DOHH2 (cell line): ENCODE measurements at regions not wholly inside any gene's neighbourhood (a gene's known extent, or its start where the extent isn't known, plus 50 kb on each side); places are given as distances from the start of the nearest gene placed in this dataset.

Experiments
- CTCF ChIP-seq: fragments of 200-600 bp; sonication (generic); IDR thresholded peaks from one replicate; pipeline ENCODE4 v1.5.1; 2014; ENCODE audit warnings: antibody characterized with exemption, mild to moderate bottlenecking, low read depth, low read length; ENCODE audit not compliant: poor library complexity, severe bottlenecking
- EZH2phosphoT487 ChIP-seq: fragments of 200-600 bp; sonication (generic); IDR thresholded peaks from 2 replicates; pipeline ENCODE4 v1.6.1; 2017; ENCODE audit warnings: borderline replicate concordance, mild to moderate bottlenecking, antibody characterized with exemption, low read length, moderate library complexity, mixed read lengths

GRCh38 chr3:4091786-4092185, 211.4 kb upstream of the SETMAR start:
- TF ChIP-seq CTCF (no peak), EZH2phosphoT487 (no peak)
